ENCODE measurements at regions not wholly inside any gene's neighbourhood (a gene's known extent, or its start where the extent isn't known, plus 50 kb on each side); places are given as distances from the start of the nearest gene placed in this dataset.

DNA sequence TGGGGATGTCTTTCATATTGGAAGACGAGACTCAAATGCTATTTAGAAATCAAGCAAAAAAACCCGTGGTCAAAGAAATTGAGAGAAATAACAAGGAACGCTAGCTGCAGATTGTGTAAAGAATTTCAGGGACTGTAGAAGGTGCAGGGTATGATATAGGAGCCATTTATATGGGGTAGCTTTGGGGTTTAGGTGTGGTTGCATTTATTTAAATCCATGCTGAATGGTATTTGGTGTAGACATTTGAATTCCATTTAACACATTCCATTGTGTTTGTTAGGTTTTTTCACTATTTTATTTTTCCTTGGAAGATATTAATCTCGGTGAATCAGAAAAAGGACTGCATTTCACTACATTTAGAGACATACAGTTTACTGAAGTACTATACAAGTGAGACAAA, 341.0 kb upstream of the GALNTL6 start:
- TF ChIP-seq, protein P1, sequence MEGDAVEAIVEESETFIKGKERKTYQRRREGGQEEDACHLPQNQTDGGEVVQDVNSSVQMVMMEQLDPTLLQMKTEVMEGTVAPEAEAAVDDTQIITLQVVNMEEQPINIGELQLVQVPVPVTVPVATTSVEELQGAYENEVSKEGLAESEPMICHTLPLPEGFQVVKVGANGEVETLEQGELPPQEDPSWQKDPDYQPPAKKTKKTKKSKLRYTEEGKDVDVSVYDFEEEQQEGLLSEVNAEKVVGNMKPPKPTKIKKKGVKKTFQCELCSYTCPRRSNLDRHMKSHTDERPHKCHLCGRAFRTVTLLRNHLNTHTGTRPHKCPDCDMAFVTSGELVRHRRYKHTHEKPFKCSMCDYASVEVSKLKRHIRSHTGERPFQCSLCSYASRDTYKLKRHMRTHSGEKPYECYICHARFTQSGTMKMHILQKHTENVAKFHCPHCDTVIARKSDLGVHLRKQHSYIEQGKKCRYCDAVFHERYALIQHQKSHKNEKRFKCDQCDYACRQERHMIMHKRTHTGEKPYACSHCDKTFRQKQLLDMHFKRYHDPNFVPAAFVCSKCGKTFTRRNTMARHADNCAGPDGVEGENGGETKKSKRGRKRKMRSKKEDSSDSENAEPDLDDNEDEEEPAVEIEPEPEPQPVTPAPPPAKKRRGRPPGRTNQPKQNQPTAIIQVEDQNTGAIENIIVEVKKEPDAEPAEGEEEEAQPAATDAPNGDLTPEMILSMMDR (IDR thresholded peaks at IDR 0.05): no peak
- no peaks in the 10 kb centered on the region for H3K36me3 Mint-ChIP-seq (ENCODE audit: unreplicated experiment)
- H3K27me3 Mint-ChIP-seq (ENCODE audit: unreplicated experiment): peaks cover 4% of the 10 kb centered on the region
- no peak overlapping the region for H3K27ac Mint-ChIP-seq (ENCODE audit: unreplicated experiment)
- H3K4me1 Mint-ChIP-seq (ENCODE audit: unreplicated experiment): peaks cover 5% of the 10 kb centered on the region
- no peak for DNase-seq (ENCODE audit: extremely low spot score, unreplicated experiment)
- no peak overlapping the region for H3K4me3 Mint-ChIP-seq (ENCODE audit: unreplicated experiment)
- no peaks in the 10 kb centered on the region for H3K9me3 Mint-ChIP-seq (ENCODE audit: unreplicated experiment)

DNA sequence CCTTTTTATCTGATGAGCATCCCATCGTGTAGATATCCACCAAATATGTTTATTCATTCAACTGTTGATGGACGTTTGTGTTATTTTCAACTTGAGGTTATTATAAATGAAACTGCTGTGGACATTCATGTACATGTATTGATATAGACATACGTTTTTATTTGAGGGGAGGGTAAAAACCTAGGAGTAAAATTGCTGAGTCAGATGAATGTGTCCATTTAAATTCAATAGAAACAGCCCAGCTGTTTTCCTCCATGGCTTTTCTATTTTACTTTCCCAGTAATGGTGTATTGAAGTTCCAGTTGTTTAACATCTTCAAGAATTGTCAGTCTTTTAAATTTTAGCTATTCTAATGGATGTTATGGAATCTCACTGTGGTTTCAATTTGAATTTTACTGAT, 348.7 kb upstream of the GALNTL6 start:
- TF ChIP-seq, protein P1 (IDR thresholded peaks at IDR 0.05): no peak
- H3K4me3 Mint-ChIP-seq (ENCODE audit: unreplicated experiment): no peak overlapping the region
- no peak overlapping the region for H3K27ac Mint-ChIP-seq (ENCODE audit: unreplicated experiment)
- H3K27me3 Mint-ChIP-seq (ENCODE audit: unreplicated experiment): no peaks in the 10 kb centered on the region
- H3K4me1 Mint-ChIP-seq (ENCODE audit: unreplicated experiment): peaks cover 4% of the 10 kb centered on the region
- H3K36me3 Mint-ChIP-seq (ENCODE audit: unreplicated experiment): no peaks in the 10 kb centered on the region
- peaks cover 2% of the 10 kb centered on the region for H3K9me3 Mint-ChIP-seq (ENCODE audit: unreplicated experiment)
- no peak for DNase-seq (ENCODE audit: extremely low spot score, unreplicated experiment)

DNA sequence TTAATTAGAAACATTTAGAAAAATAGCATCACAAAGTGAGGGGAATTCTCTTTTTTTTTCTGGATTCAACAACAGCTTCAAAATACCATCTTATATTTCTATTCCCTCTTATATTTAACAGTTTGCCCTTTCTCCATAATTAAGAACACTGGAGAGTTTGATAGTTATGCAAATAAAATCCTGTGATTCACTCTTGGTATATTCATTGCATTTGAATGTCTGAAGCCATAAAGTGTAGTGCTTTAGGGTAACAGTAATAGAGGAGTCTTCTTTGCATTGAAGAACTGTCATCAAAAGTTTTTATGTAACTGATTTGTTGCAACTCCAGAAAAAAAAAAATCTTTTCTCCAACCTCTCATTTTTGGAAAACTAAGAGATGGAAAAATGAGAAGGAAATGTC, 352.0 kb upstream of the GALNTL6 start:
- H3K9me3 Mint-ChIP-seq (ENCODE audit: unreplicated experiment): peaks cover 16% of the 10 kb centered on the region
- TF ChIP-seq, protein P1 (IDR thresholded peaks at IDR 0.05): no peak
- no peaks in the 10 kb centered on the region for H3K36me3 Mint-ChIP-seq (ENCODE audit: unreplicated experiment)
- DNase-seq (ENCODE audit: extremely low spot score, unreplicated experiment): no peak
- no peaks in the 10 kb centered on the region for H3K4me1 Mint-ChIP-seq (ENCODE audit: unreplicated experiment)
- H3K27ac Mint-ChIP-seq (ENCODE audit: unreplicated experiment): no peak overlapping the region
- no peak overlapping the region for H3K4me3 Mint-ChIP-seq (ENCODE audit: unreplicated experiment)
- no peaks in the 10 kb centered on the region for H3K27me3 Mint-ChIP-seq (ENCODE audit: unreplicated experiment)

DNA sequence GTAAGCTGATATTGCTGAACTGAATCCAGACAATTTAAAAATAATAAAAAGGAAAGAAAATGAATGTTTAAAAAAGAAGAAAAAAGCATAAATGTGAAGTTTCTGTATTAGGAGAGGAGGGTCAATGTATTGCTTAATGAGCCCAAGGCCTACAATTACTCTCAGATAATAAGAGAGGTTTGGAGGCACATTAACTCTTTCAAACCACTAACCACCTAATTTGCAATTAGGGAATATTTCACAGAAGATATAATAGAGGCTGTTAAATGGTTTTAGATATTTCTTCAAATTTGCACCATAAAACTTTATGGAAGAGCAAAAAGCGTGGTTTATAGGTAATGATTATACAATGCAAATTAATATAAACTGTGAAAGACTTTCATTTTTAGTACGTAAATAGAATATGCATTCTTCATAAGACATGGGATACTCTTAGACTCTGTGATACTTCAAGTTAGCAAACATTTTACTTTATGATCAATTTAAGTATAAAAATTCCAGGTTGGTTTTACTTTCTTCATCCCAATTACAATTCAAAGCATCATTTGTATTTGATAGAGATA, 364.2 kb upstream of the GALNTL6 start:
- no peak for DNase-seq (ENCODE audit: extremely low spot score, unreplicated experiment)
- TF ChIP-seq, protein P1 (IDR thresholded peaks at IDR 0.05): no peak
- Mint-ChIP-seq H3K36me3 (ENCODE audit: unreplicated experiment) (no peaks in the 10 kb centered on the region), H3K27ac (ENCODE audit: unreplicated experiment) (no peak overlapping the region), H3K9me3 (ENCODE audit: unreplicated experiment) (no peaks in the 10 kb centered on the region), H3K27me3 (ENCODE audit: unreplicated experiment) (no peaks in the 10 kb centered on the region), H3K4me1 (ENCODE audit: unreplicated experiment) (no peaks in the 10 kb centered on the region), H3K4me3 (ENCODE audit: unreplicated experiment) (no peak overlapping the region)

DNA sequence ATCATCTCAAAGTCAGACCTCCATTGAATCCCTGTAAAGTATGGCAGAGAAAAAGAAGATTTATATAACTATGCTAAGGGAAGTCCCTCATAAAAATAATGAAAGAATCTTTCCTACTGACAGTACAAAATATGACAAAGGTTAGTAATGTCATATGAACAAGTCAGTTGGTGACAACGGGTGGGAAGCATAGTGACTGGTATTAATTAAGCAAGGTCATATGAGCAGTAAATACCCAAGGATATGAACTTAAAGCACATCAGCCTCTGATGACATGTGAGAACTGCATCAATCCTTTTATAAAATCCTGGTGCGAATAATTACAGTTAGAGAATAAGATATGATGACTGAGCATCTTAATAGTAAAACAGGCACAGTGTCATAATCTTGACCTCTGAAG, 364.8 kb upstream of the GALNTL6 start:
- Mint-ChIP-seq H3K36me3 (ENCODE audit: unreplicated experiment) (no peaks in the 10 kb centered on the region), H3K27ac (ENCODE audit: unreplicated experiment) (no peak overlapping the region), H3K27me3 (ENCODE audit: unreplicated experiment) (no peaks in the 10 kb centered on the region)

More for the DNA sequence above, 364.8 kb upstream of the GALNTL6 start:
- Mint-ChIP-seq H3K4me1 (ENCODE audit: unreplicated experiment) (no peaks in the 10 kb centered on the region), H3K4me3 (ENCODE audit: unreplicated experiment) (no peak overlapping the region), H3K9me3 (ENCODE audit: unreplicated experiment) (no peaks in the 10 kb centered on the region)
- TF ChIP-seq, protein P1 (IDR thresholded peaks at IDR 0.05): no peak
- DNase-seq (ENCODE audit: extremely low spot score, unreplicated experiment): no peak
